ENCODE measurements at regions not wholly inside any gene's neighbourhood (a gene's known extent, or its start where the extent isn't known, plus 50 kb on each side); places are given as distances from the start of the nearest gene placed in this dataset.

DNA sequence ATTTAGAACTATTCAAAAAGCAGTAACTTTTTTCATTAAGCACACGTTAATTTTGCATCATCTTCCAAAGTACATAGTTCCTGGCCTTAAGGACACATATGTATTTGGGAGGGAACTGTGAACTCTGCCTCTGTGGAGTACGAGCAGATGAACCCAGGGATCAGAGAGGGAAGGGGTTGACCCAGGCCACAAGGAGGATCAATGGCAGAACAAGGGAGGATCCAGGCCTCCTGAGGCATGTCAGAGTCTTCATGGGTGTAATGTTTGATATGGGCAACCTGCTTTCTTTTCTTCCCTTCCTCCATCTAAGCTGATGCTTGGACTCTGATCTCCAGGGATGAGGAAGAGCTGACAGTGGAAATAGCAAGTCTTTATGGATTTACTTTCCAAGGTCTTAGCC is 164.0 kb downstream of the SH2D4B start:
- TF ChIP-seq CTCF (IDR thresholded peaks at IDR 0.05): no peak
- no peak for TF ChIP-seq POLR2A (IDR thresholded peaks at IDR 0.05)
